K562 (cell line): ENCODE measurements at regions not wholly inside any gene's neighbourhood (a gene's known extent, or its start where the extent isn't known, plus 50 kb on each side); places are given as distances from the start of the nearest gene placed in this dataset.
A peak's percentile ranks its signal among the peaks of the same experiment; 100 is the strongest.

Experiments used
- CEBPG ChIP-seq, 3 experiments: fragments of 200-800 bp in 1 of 3; sonication (Bioruptor generic) in 1 of 3; sonication (generic) in 1 of 3; formaldehyde crosslinking in 1 of 3; IDR thresholded peaks in 2 of 3; conservative IDR thresholded peaks in 1 of 3; 2 replicates each; pipeline versions ENCODE4 v1.6.1 to v1.8.0; 2016 to 2022; ENCODE audit warnings: missing compliant biosample characterization in 2 of 3, missing genetic modification characterization in 2 of 3, mild to moderate bottlenecking in 1 of 3, missing genetic modification reagents in 1 of 3
- ESRRA ChIP-seq: fragments of 450-650 bp; IDR thresholded peaks from 2 replicates; pipeline ENCODE4 v1.6.1; 2014; ENCODE audit warnings: low read depth, mild to moderate bottlenecking, moderate library complexity, borderline replicate concordance
- GATAD2B ChIP-seq: fragments of 450-650 bp; IDR thresholded peaks from 2 replicates; pipeline ENCODE4 v1.6.1; 2017; ENCODE audit warnings: mild to moderate bottlenecking, borderline replicate concordance
- IRF2 ChIP-seq: sonication (generic); formaldehyde crosslinking; IDR thresholded peaks from 2 replicates; pipeline ENCODE4 v1.8.1; 2022; ENCODE audit warnings: mild to moderate bottlenecking, missing genetic modification reagents
- LCOR ChIP-seq: sonication (generic); formaldehyde crosslinking; IDR thresholded peaks from 2 replicates; pipeline ENCODE4 v1.8.0; 2022; ENCODE audit warnings: mild to moderate bottlenecking, missing genetic modification reagents
- MEF2A ChIP-seq: IDR thresholded peaks from 2 replicates; pipeline ENCODE4 v1.6.1; 2011; ENCODE audit warnings: low read depth, mild to moderate bottlenecking, low read length, moderate library complexity; ENCODE audit not compliant: control insufficient read depth
- MTA3 ChIP-seq: fragments of 450-650 bp; formaldehyde crosslinking; IDR thresholded peaks from 2 replicates; pipeline ENCODE4 v1.6.1; 2017; ENCODE audit warnings: mild to moderate bottlenecking, borderline replicate concordance
- POU5F1 ChIP-seq: fragments of 150-350 bp; IDR thresholded peaks from 2 replicates; pipeline ENCODE4 v1.6.1; 2014; ENCODE audit warnings: borderline replicate concordance, low read length, low read depth, mild to moderate bottlenecking; ENCODE audit not compliant: partially characterized antibody
- RBM25 ChIP-seq: fragments of 200-400 bp; formaldehyde crosslinking; IDR thresholded peaks from 2 replicates; pipeline ENCODE4 v1.6.1; 2018; ENCODE audit warnings: low read length, low read depth, moderate library complexity; ENCODE audit not compliant: severe bottlenecking
- SMARCB1 ChIP-seq: IDR thresholded peaks from 2 replicates; pipeline ENCODE4 v1.6.1; 2011; ENCODE audit warnings: improper control_type of control experiment, low read depth; ENCODE audit not compliant: insufficient read length
- ZNF133 ChIP-seq: fragments of 250-450 bp; sonication (Bioruptor Pico); IDR thresholded peaks from 2 replicates; pipeline ENCODE4 v1.4.0; 2020; ENCODE audit warnings: mild to moderate bottlenecking
- ZNF280A ChIP-seq: fragments of 450-650 bp; IDR thresholded peaks from 2 replicates; pipeline ENCODE4 v1.6.1; 2018; ENCODE audit warnings: mild to moderate bottlenecking, low read depth; ENCODE audit not compliant: partially characterized antibody
- TF ChIP-seq, protein P1 (sequence below), 2 experiments: fragments of 200-800 bp in 1 of 2; sonication (Bioruptor generic) in 1 of 2; sonication (generic) in 1 of 2; formaldehyde crosslinking in 1 of 2; IDR thresholded peaks in 1 of 2; conservative IDR thresholded peaks in 1 of 2; 2 replicates each; pipeline versions ENCODE4 v1.5.0 to v1.6.1; 2016 to 2020; ENCODE audit warnings: missing compliant biosample characterization in 1 of 2, missing genetic modification characterization in 1 of 2, missing genetic modification reagents in 1 of 2
- TF ChIP-seq, protein P2 (sequence below): fragments of 450-650 bp; IDR thresholded peaks from 2 replicates; pipeline ENCODE4 v1.6.1; 2016; ENCODE audit warnings: borderline replicate concordance
- TF ChIP-seq, protein P3 (sequence below): fragments of 450-650 bp; IDR thresholded peaks from 2 replicates; pipeline ENCODE4 v1.6.1; 2017; ENCODE audit warnings: antibody characterized with exemption
- TF ChIP-seq, protein P4 (sequence below): fragments of 450-650 bp; formaldehyde crosslinking; IDR thresholded peaks from 2 replicates; pipeline ENCODE4 v1.4.0; 2020; ENCODE audit warnings: mild to moderate bottlenecking
- TF ChIP-seq, protein P5 (sequence below): fragments of 450-650 bp; formaldehyde crosslinking; IDR thresholded peaks from 2 replicates; pipeline ENCODE4 v1.4.0; 2020; ENCODE audit warnings: mild to moderate bottlenecking, moderate library complexity

GRCh38 chr6:51107769-51108203, 289.1 kb downstream of the TFAP2B start (continued):
- TF ChIP-seq, protein P1, sequence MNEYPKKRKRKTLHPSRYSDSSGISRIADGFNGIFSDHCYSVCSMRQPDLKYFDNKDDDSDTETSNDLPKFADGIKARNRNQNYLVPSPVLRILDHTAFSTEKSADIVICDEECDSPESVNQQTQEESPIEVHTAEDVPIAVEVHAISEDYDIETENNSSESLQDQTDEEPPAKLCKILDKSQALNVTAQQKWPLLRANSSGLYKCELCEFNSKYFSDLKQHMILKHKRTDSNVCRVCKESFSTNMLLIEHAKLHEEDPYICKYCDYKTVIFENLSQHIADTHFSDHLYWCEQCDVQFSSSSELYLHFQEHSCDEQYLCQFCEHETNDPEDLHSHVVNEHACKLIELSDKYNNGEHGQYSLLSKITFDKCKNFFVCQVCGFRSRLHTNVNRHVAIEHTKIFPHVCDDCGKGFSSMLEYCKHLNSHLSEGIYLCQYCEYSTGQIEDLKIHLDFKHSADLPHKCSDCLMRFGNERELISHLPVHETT (CRISPR knock-in tag; conservative IDR thresholded peaks at IDR 0.05 in 1 of 2, IDR thresholded peaks at IDR 0.05 in 1 of 2) = 0 out of 4 replicates have a peak, but pooled peaks of 1 of the 2 experiments have one; percentile 35
- TF ChIP-seq, protein P2, sequence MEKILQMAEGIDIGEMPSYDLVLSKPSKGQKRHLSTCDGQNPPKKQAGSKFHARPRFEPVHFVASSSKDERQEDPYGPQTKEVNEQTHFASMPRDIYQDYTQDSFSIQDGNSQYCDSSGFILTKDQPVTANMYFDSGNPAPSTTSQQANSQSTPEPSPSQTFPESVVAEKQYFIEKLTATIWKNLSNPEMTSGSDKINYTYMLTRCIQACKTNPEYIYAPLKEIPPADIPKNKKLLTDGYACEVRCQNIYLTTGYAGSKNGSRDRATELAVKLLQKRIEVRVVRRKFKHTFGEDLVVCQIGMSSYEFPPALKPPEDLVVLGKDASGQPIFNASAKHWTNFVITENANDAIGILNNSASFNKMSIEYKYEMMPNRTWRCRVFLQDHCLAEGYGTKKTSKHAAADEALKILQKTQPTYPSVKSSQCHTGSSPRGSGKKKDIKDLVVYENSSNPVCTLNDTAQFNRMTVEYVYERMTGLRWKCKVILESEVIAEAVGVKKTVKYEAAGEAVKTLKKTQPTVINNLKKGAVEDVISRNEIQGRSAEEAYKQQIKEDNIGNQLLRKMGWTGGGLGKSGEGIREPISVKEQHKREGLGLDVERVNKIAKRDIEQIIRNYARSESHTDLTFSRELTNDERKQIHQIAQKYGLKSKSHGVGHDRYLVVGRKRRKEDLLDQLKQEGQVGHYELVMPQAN = no peak
- TF ChIP-seq MTA3 = no peak
- TF ChIP-seq, protein P3, sequence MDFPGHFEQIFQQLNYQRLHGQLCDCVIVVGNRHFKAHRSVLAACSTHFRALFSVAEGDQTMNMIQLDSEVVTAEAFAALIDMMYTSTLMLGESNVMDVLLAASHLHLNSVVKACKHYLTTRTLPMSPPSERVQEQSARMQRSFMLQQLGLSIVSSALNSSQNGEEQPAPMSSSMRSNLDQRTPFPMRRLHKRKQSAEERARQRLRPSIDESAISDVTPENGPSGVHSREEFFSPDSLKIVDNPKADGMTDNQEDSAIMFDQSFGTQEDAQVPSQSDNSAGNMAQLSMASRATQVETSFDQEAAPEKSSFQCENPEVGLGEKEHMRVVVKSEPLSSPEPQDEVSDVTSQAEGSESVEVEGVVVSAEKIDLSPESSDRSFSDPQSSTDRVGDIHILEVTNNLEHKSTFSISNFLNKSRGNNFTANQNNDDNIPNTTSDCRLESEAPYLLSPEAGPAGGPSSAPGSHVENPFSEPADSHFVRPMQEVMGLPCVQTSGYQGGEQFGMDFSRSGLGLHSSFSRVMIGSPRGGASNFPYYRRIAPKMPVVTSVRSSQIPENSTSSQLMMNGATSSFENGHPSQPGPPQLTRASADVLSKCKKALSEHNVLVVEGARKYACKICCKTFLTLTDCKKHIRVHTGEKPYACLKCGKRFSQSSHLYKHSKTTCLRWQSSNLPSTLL = no peak
- TF ChIP-seq CEBPG (CRISPR knock-in tag; IDR thresholded peaks at IDR 0.05) = no peak
- TF ChIP-seq CEBPG (tag; conservative IDR thresholded peaks at IDR 0.05 in 1 of 2, IDR thresholded peaks at IDR 0.05 in 1 of 2) = no peak
- no peak for TF ChIP-seq ZNF133 (CRISPR knock-in tag)
- TF ChIP-seq, protein P4, sequence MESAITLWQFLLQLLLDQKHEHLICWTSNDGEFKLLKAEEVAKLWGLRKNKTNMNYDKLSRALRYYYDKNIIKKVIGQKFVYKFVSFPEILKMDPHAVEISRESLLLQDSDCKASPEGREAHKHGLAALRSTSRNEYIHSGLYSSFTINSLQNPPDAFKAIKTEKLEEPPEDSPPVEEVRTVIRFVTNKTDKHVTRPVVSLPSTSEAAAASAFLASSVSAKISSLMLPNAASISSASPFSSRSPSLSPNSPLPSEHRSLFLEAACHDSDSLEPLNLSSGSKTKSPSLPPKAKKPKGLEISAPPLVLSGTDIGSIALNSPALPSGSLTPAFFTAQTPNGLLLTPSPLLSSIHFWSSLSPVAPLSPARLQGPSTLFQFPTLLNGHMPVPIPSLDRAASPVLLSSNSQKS (CRISPR knock-in tag) = no peak
- TF ChIP-seq POU5F1 = no peak
- no peak for TF ChIP-seq SMARCB1
- TF ChIP-seq GATAD2B = no peak
- TF ChIP-seq ESRRA = peak; percentile 48; the same call in 1 of the 2 replicates
- no peak for TF ChIP-seq RBM25
- TF ChIP-seq MEF2A = no peak
- TF ChIP-seq LCOR (CRISPR knock-in tag) = peak; percentile 44; the same call in 1 of the 2 replicates
- no peak for TF ChIP-seq IRF2 (CRISPR knock-in tag)
- TF ChIP-seq ZNF280A = no peak
- TF ChIP-seq, protein P5, sequence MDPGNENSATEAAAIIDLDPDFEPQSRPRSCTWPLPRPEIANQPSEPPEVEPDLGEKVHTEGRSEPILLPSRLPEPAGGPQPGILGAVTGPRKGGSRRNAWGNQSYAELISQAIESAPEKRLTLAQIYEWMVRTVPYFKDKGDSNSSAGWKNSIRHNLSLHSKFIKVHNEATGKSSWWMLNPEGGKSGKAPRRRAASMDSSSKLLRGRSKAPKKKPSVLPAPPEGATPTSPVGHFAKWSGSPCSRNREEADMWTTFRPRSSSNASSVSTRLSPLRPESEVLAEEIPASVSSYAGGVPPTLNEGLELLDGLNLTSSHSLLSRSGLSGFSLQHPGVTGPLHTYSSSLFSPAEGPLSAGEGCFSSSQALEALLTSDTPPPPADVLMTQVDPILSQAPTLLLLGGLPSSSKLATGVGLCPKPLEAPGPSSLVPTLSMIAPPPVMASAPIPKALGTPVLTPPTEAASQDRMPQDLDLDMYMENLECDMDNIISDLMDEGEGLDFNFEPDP (CRISPR knock-in tag) = no peak
